ENCODE measurements at regions not wholly inside any gene's neighbourhood (a gene's known extent, or its start where the extent isn't known, plus 50 kb on each side); places are given as distances from the start of the nearest gene placed in this dataset.

- no TSS peak for BruUV-seq (replicated peaks)
Observed at GRCh38 chr7:65462148-65462716, 88.6 kb downstream of the ZNF92 start.

GRCh38 chr7:65463184-65463583 lies 89.5 kb downstream of the ZNF92 start:
- intact Hi-C loops (cut with micrococcal nuclease; ENCODE audit: unreplicated experiment): no loop called here
- TF ChIP-seq TCF12 (IDR thresholded peaks at IDR 0.05): no peak
- no peak for TF ChIP-seq TCF12 (CRISPR knock-in tag; IDR thresholded peaks at IDR 0.05)
- no peak for TF ChIP-seq FUBP1 (CRISPR knock-in tag; IDR thresholded peaks at IDR 0.05; ENCODE audit: borderline replicate concordance)
- in situ Hi-C loops (cut with HindIII; ENCODE audit: extremely low pct_ligation_motif_present, low pct_unique_long_range_greater_than_20kb): no loop called here
- H3K4me1 ChIP-seq (ENCODE audit: insufficient read depth, low read length): peaks cover 49% of the 10 kb centered on the region
- ChIA-PET CTCF (ENCODE audit: low intra/inter-chr PET ratio, low total read pairs) (no interaction called here), POLR2A (no interaction called here)
- H3K27me3 ChIP-seq (ENCODE audit: control insufficient read depth in 1 of 2, insufficient read depth in 2 of 2, low read length in 2 of 2): no peaks in the 10 kb centered on the region
- no peaks in the 10 kb centered on the region for H3K9me3 ChIP-seq (ENCODE audit: low read length)
- no peak overlapping the region for H3K4me2 ChIP-seq (ENCODE audit: low read depth, low read length)
- FAIRE-seq (no peak), ATAC-seq (no peak), DNase-seq (ENCODE audit: low spot score) (no peak)
- no peaks in the 10 kb centered on the region for H4K20me1 ChIP-seq (ENCODE audit: insufficient read depth, low read length)
- no peaks in the 10 kb centered on the region for H3K36me3 ChIP-seq (replicated peaks in 1 of 2; ENCODE audit: control insufficient read depth in 1 of 2, insufficient read depth in 2 of 2, low read length in 2 of 2)
- H3K27ac ChIP-seq (ENCODE audit: extremely low read length, insufficient read depth, low read length): no peak overlapping the region
- H2AFZ ChIP-seq (ENCODE audit: low read length): no peak overlapping the region
- no TSS peak for BruUV-seq (replicated peaks)
- 94% methylated on average over 3 of the region's 3 CpGs for WGBS (ENCODE audit: low lambda C conversion rate)
- H3K4me3 ChIP-seq (replicated peaks in 1 of 3; ENCODE audit: insufficient read depth in 1 of 3, low read depth in 2 of 3, low read length in 3 of 3): no peak overlapping the region
- H3K9ac ChIP-seq (ENCODE audit: insufficient read depth, low read depth, low read length): no peak overlapping the region
- no peaks in the 10 kb centered on the region for H3K79me2 ChIP-seq (ENCODE audit: insufficient read depth, low read length)

More at GRCh38 chr7:65462148-65462716, 88.6 kb downstream of the ZNF92 start:
- H3K79me2 ChIP-seq (ENCODE audit: insufficient read depth, low read length): no peaks in the 10 kb centered on the region
- H3K27ac ChIP-seq (ENCODE audit: extremely low read length, insufficient read depth, low read length): no peak overlapping the region
- TF ChIP-seq SMYD3 (CRISPR knock-in tag; IDR thresholded peaks at IDR 0.05) (no peak), ZSCAN30 (CRISPR knock-in tag; IDR thresholded peaks at IDR 0.05) (no peak), RORA (CRISPR knock-in tag; IDR thresholded peaks at IDR 0.05) (no peak), CREM (IDR thresholded peaks at IDR 0.05) (no peak), CREM (CRISPR knock-in tag; IDR thresholded peaks at IDR 0.05) (no peak), TBL1XR1 (IDR thresholded peaks at IDR 0.05; ENCODE audit: borderline replicate concordance, low read length, partially characterized antibody) (no peak), MIXL1 (CRISPR knock-in tag; IDR thresholded peaks at IDR 0.05) (no peak), ESRRA (CRISPR knock-in tag; IDR thresholded peaks at IDR 0.05; ENCODE audit: low read depth) (no peak), GTF3A (CRISPR knock-in tag; conservative IDR thresholded peaks at IDR 0.05) (no peak), MATR3 (CRISPR knock-in tag; IDR thresholded peaks at IDR 0.05) (no peak), E2F2 (CRISPR knock-in tag; IDR thresholded peaks at IDR 0.05; ENCODE audit: borderline replicate concordance) (no peak)
- peaks cover 58% of the 10 kb centered on the region for H3K4me1 ChIP-seq (ENCODE audit: insufficient read depth, low read length)
- intact Hi-C loops (cut with micrococcal nuclease; ENCODE audit: unreplicated experiment) (no loop called here), in situ Hi-C loops (cut with HindIII; ENCODE audit: extremely low pct_ligation_motif_present, low pct_unique_long_range_greater_than_20kb) (no loop called here)
- CTCF ChIA-PET (ENCODE audit: low intra/inter-chr PET ratio, low total read pairs): no interaction called here
- H3K4me3 ChIP-seq (replicated peaks in 1 of 3; ENCODE audit: insufficient read depth in 1 of 3, low read depth in 2 of 3, low read length in 3 of 3): no peak overlapping the region
- no peaks in the 10 kb centered on the region for H3K27me3 ChIP-seq (ENCODE audit: control insufficient read depth in 1 of 2, insufficient read depth in 2 of 2, low read length in 2 of 2)
- no peaks in the 10 kb centered on the region for H3K9me3 ChIP-seq (ENCODE audit: low read length)
- POLR2A ChIA-PET: no interaction called here
- H3K9ac ChIP-seq (ENCODE audit: insufficient read depth, low read depth, low read length): no peak overlapping the region
- WGBS (ENCODE audit: low lambda C conversion rate): 69% methylated on average over 3 of the region's 3 CpGs
- H4K20me1 ChIP-seq (ENCODE audit: insufficient read depth, low read length): no peaks in the 10 kb centered on the region
- DNase-seq (ENCODE audit: low spot score) (no peak), FAIRE-seq (no peak), ATAC-seq (no peak)
- no peaks in the 10 kb centered on the region for H3K36me3 ChIP-seq (replicated peaks in 1 of 2; ENCODE audit: control insufficient read depth in 1 of 2, insufficient read depth in 2 of 2, low read length in 2 of 2)
- no peak overlapping the region for H2AFZ ChIP-seq (ENCODE audit: low read length)
- no peak overlapping the region for H3K4me2 ChIP-seq (ENCODE audit: low read depth, low read length)
